ENCODE measurements at regions not wholly inside any gene's neighbourhood (a gene's known extent, or its start where the extent isn't known, plus 50 kb on each side); places are given as distances from the start of the nearest gene placed in this dataset.

DNA sequence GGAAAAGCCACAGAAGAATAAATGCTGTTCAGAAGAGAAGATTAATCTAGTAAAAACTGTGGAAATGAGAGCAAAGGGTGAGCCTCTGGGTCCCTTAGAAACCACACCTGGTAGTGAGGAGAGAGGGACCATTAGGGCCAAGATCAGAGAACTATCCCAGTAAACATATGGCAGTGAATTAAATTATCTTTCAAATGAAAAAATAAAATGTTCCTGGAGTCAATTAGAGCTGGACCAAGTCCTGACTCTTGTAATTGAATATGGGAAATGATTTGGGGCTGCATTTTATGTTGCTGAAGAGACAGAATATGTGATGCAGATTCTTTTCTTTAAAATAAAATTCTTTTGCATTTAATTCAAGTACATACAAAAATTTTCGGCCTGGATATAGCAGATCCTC, 62.2 kb upstream of the PAX3 start:
- ATAC-seq (no peak), FAIRE-seq (no peak), DNase-seq (ENCODE audit: low read depth, low spot score) (no peak)
- POLR2A ChIA-PET: no interaction called here
- CTCF ChIA-PET: no interaction called here
- Histone ChIP-seq H3K4me1 (ENCODE audit: control insufficient read depth, insufficient read depth, low read length) (no peaks in the 10 kb centered on the region), H3K79me2 (ENCODE audit: control insufficient read depth, insufficient read depth, low read length) (no peaks in the 10 kb centered on the region), H2AFZ (ENCODE audit: control insufficient read depth, low read depth, low read length) (no peak overlapping the region), H3K9ac (ENCODE audit: control insufficient read depth, insufficient read depth, low read length) (no peak overlapping the region), H4K20me1 (ENCODE audit: control insufficient read depth, insufficient read depth) (no peaks in the 10 kb centered on the region), H3K4me3 (no peak overlapping the region), H3K36me3 (ENCODE audit: control insufficient read depth in 2 of 2, insufficient read depth in 2 of 2, low read length in 1 of 2) (no peaks in the 10 kb centered on the region), H3K4me2 (ENCODE audit: control insufficient read depth, insufficient read depth) (no peak overlapping the region), H3K27me3 (replicated peaks in 1 of 2; ENCODE audit: control insufficient read depth in 2 of 2, insufficient read depth in 2 of 2, low read length in 1 of 2) (peaks cover 0 to 3% of the 10 kb centered on the region in 2 experiments; a peak in 1 of 4 replicates), H3K27ac (ENCODE audit: control insufficient read depth, insufficient read depth) (no peak overlapping the region), H3K9me3 (replicated peaks; ENCODE audit: control insufficient read depth, insufficient read depth, low read length) (no peaks in the 10 kb centered on the region)
- intact Hi-C loops (cut with micrococcal nuclease; ENCODE audit: unreplicated experiment) (no loop called here), in situ Hi-C loops (cut with MboI) (no loop called here)
- TF ChIP-seq SPI1 (IDR thresholded peaks at IDR 0.05; ENCODE audit: borderline replicate concordance, insufficient read depth, low read depth, low read length) (no peak), TCF7 (IDR thresholded peaks at IDR 0.05; ENCODE audit: borderline replicate concordance) (no peak)
- TF ChIP-seq, protein P1, sequence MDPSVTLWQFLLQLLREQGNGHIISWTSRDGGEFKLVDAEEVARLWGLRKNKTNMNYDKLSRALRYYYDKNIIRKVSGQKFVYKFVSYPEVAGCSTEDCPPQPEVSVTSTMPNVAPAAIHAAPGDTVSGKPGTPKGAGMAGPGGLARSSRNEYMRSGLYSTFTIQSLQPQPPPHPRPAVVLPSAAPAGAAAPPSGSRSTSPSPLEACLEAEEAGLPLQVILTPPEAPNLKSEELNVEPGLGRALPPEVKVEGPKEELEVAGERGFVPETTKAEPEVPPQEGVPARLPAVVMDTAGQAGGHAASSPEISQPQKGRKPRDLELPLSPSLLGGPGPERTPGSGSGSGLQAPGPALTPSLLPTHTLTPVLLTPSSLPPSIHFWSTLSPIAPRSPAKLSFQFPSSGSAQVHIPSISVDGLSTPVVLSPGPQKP (IDR thresholded peaks at IDR 0.05; ENCODE audit: low read depth, low read length): no peak
- RAD21 ChIA-PET (ENCODE audit: unreplicated experiment): no interaction called here
- SMC1A ChIA-PET (ENCODE audit: uncharacterized antibody, unreplicated experiment): no interaction called here
- no TSS peak for BruUV-seq (replicated peaks)
- WGBS (ENCODE audit: insufficient coverage, insufficient replicate concordance, low lambda C conversion rate, missing lambda C conversion rate): 0% methylated on average over 1 of the region's 1 CpG

DNA sequence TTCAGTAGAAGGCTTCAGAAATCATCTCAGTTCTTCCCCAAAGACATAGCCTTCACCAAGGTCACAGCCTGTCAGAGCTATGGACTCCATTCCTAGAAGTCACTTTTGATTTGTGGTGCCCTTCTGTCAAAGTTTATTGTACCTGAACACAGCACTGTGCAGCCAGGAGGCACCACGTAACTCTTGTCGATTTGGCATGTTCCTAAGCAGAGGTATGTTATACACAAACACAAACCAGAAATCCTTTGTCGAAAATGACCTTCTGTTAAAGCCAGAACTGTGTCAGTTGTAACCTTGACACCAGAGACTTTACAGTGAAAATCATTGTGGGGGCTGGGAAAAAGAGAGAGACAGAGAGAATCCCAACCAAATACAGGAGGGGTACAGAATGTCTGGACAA, 62.6 kb upstream of the SGPP2 start:
- TF ChIP-seq CEBPB (IDR thresholded peaks at IDR 0.05; ENCODE audit: borderline replicate concordance in 1 of 2, low read depth in 2 of 2, low read length in 2 of 2): no peak
- no peak for TF ChIP-seq EP300 (IDR thresholded peaks at IDR 0.05; ENCODE audit: borderline replicate concordance in 1 of 2, control insufficient read depth in 1 of 2, low read depth in 2 of 2, low read length in 2 of 2)
- no peak for TF ChIP-seq NFIC (IDR thresholded peaks at IDR 0.05; ENCODE audit: low read depth, low read length)
- TF ChIP-seq BACH1 (IDR thresholded peaks at IDR 0.05; ENCODE audit: borderline replicate concordance): no peak
- TF ChIP-seq NFYB (IDR thresholded peaks at IDR 0.05; ENCODE audit: insufficient read depth, low read depth, low read length): no peak
- TF ChIP-seq, protein P2, sequence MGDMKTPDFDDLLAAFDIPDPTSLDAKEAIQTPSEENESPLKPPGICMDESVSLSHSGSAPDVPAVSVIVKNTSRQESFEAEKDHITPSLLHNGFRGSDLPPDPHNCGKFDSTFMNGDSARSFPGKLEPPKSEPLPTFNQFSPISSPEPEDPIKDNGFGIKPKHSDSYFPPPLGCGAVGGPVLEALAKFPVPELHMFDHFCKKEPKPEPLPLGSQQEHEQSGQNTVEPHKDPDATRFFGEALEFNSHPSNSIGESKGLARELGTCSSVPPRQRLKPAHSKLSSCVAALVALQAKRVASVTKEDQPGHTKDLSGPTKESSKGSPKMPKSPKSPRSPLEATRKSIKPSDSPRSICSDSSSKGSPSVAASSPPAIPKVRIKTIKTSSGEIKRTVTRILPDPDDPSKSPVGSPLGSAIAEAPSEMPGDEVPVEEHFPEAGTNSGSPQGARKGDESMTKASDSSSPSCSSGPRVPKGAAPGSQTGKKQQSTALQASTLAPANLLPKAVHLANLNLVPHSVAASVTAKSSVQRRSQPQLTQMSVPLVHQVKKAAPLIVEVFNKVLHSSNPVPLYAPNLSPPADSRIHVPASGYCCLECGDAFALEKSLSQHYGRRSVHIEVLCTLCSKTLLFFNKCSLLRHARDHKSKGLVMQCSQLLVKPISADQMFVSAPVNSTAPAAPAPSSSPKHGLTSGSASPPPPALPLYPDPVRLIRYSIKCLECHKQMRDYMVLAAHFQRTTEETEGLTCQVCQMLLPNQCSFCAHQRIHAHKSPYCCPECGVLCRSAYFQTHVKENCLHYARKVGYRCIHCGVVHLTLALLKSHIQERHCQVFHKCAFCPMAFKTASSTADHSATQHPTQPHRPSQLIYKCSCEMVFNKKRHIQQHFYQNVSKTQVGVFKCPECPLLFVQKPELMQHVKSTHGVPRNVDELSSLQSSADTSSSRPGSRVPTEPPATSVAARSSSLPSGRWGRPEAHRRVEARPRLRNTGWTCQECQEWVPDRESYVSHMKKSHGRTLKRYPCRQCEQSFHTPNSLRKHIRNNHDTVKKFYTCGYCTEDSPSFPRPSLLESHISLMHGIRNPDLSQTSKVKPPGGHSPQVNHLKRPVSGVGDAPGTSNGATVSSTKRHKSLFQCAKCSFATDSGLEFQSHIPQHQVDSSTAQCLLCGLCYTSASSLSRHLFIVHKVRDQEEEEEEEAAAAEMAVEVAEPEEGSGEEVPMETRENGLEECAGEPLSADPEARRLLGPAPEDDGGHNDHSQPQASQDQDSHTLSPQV (IDR thresholded peaks at IDR 0.05): no peak
- Histone ChIP-seq H3K9me3 (replicated peaks; ENCODE audit: control insufficient read depth, insufficient read depth, low read length) (no peaks in the 10 kb centered on the region), H3K27me3 (replicated peaks in 1 of 2; ENCODE audit: control insufficient read depth in 2 of 2, insufficient read depth in 2 of 2, low read length in 1 of 2) (no peaks in the 10 kb centered on the region), H3K9ac (ENCODE audit: control insufficient read depth, insufficient read depth, low read length) (no peak overlapping the region), H2AFZ (ENCODE audit: control insufficient read depth, low read depth, low read length) (no peak overlapping the region), H3K79me2 (ENCODE audit: control insufficient read depth, insufficient read depth, low read length) (no peaks in the 10 kb centered on the region), H4K20me1 (ENCODE audit: control insufficient read depth, insufficient read depth) (no peaks in the 10 kb centered on the region), H3K27ac (ENCODE audit: control insufficient read depth, insufficient read depth) (no peak overlapping the region), H3K4me3 (no peak overlapping the region), H3K36me3 (ENCODE audit: control insufficient read depth in 2 of 2, insufficient read depth in 2 of 2, low read length in 1 of 2) (no peaks in the 10 kb centered on the region), H3K4me1 (ENCODE audit: control insufficient read depth, insufficient read depth, low read length) (no peaks in the 10 kb centered on the region), H3K4me2 (ENCODE audit: control insufficient read depth, insufficient read depth) (no peak overlapping the region)
- in situ Hi-C loops (cut with MboI) (no loop called here), intact Hi-C loops (cut with micrococcal nuclease; ENCODE audit: unreplicated experiment) (no loop called here)
- CTCF ChIA-PET: no interaction called here
- BruUV-seq (replicated peaks): no TSS peak
- no peak for DNase-seq (ENCODE audit: low read depth, low spot score)
- POLR2A ChIA-PET: no interaction called here
- RAD21 ChIA-PET (ENCODE audit: unreplicated experiment): no interaction called here
- FAIRE-seq: no peak
- ATAC-seq: no peak
- 78% methylated on average over 3 of the region's 3 CpGs for WGBS (ENCODE audit: insufficient coverage, insufficient replicate concordance, low lambda C conversion rate, missing lambda C conversion rate)
- SMC1A ChIA-PET (ENCODE audit: uncharacterized antibody, unreplicated experiment): no interaction called here
